ENCODE measurements at regions not wholly inside any gene's neighbourhood (a gene's known extent, or its start where the extent isn't known, plus 50 kb on each side); places are given as distances from the start of the nearest gene placed in this dataset.

DNA sequence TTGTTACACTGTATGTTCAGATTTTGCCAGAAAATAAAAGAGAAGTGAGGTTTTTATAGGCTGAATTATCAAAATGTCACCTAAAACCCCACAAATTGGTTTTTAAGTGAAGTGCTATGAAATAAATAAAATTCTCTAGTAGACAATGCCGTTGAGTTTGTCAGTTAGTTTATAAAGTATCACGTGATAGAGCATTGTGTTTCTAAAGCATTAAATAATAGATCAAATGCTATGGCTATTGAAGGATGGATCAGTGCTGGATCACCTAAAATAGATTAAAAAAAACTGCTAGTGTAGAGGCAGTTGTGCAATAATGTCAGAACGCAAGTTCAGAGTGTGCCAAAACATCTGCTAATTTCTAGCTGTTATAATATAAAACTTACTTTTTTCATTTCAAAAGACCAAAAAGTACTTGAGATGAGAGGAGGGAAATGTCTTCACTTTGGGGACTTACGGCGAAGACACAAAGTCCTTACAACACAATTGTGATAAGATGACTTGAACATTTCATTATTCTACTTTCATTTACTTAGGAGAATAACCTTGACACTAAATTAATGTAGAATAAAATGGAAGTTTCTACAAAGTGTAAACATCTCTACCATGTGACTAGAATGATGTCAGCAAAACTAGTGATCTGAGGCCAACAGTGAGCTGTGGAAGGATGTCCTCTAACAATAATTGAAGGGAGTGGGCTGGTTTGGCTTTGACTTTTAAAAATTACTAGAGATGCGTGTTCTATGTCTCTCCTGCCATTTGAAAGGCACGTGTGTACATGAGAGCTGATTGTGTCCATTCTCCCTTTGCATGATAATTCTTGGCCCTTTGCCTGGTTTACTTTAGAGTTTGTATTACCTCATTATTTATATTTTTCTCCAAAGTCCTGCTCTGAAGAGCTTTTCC is 154.4 kb upstream of the PDE3A start:
- no peak for DNase-seq

DNA sequence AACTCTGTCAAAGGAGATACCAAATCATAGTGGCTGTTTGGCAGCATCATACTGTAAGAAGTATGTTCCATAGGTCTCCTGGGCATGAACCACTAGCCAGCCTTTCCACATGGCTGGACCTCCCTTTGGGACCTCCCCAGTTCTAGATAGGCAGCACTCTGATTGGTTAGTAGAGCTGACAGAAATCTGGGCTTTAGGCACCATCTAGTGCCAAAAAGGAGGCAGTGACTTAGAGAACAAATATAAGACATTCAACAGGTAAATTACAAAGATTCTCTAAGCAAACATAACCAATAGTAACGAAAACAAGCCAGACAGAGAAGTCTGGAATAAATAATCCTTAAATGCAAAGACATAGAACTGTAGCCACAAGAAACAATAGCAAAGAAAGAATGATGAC is 148.0 kb upstream of the PDE3A start:
- DNase-seq: no peak

DNA sequence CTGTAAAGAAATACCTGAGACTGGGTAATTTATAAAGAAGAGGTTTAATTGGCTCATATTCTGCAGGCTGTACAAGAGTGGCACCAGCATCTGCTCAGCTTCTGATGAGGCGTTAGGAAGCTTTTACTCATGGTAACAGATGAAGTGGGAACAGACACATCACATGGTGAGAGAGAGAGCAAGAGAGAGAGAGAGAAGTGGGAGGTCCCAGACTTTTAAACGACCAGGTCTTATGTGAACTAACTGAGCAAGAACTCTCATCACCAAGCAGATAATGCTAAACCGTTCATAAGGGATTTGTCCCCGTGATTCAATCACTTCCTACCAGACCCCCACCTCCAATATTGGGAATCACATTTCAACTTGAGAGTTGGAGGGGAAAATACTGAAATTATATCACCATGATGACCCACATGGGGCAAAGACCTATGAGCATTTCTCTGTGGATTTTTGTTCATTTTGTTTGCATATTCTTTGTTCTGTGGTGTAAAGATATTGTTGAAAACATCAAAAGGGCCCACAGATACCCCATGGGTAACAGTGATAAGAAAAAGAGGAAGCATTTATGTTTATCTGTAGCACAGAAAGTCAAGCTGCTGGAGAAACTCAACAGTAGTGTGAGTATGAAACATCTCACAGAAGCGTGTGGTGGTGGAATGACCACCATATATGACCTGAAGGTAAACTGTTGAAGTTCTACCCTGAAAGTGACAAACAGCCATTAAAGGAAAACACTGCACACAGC is 135.2 kb upstream of the PDE3A start:
- DNase-seq: no peak

DNA sequence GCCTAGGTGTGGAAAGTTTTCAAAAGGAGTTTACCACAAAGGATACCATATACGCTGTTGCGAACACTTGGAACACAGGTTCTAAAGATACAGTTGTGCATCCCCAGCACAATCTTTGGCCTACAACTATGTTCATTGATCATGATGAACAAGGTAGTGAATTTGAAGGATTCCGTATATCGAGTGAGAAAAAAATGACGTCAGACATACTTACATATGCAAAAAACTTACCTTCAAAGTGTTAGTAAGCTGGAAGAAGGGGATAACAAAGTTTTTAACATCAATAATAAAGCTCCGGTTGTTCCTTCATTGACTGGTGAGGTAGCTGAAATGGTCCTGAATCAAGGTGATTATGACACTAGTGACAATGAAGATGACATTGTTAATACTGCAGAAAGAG is 133.9 kb upstream of the PDE3A start:
- DNase-seq: no peak

DNA sequence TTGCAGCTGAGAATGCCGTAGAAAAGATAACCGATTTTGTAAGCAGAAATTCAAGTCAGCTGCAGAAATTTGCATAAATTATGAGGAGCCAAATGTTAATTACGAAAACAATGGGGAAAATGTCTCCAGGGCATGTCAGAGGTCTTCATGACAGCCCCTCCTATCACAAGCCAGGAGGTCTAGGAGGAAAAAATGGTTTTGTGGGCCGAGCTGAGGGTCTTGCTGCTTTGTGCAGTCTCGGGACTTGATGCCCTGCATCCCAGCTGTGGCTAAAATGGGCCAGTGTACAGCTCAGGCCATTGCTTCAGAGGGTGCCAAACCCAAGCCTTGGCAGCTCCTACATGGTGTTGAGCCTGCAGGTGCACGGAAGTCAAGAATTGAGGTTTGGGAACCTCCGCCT is 131.2 kb upstream of the PDE3A start:
- no peak for DNase-seq

DNA sequence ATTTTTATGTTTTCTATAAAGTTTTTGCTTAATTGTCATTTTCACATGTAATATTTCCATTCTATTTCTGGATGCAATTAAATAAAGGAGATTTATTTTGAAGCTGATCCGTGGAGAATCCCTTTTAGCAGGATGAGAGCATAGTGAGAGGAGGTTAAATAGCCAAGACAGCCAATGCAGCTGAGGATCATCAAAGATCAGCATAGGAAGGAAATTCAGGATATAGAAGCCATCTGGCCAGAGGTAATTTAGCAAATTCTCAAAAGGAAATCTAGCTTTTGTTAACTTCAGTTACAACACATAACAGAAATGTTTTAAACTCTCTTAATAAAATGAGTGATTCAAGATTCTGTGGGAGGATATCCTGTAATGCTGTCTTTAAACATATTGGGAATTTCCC is 122.8 kb upstream of the PDE3A start:
- DNase-seq: no peak

DNA sequence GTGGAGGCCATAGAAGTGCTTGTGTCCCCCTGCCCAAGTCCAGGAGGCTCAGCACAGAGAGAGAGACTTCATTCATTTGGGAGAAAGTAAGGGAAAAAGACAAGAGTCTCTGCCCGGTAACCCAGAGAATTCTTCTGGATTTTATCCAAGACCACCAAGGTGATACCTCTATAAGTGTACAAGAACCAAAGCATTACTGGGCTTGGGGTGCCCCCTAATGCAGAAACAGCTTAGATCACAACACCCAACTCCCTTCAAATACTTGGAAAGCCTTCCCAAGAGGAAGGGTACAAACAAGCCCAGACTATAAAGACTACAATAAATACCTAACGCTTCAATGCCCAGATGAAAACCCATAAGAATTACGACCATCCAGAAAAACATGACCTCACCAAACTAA is 119.7 kb upstream of the PDE3A start:
- DNase-seq: no peak

DNA sequence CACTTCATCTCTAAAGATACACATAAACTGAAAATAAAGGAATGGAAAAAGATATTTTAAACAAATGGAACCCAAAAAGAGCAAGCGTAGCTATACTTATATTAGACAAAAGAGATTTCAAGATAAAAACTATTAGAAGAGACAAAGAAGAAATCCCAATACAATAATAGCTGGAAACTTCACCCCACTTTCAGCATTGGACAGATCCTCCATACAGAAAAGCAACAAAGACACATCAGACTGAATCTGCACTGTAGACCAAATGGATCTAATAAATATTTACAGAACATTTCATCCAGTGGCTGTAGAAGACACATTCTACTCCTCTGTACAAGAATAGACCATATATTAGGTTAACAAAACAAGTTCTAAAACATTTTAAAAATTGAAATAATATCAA is 117.6 kb upstream of the PDE3A start:
- DNase-seq: no peak

DNA sequence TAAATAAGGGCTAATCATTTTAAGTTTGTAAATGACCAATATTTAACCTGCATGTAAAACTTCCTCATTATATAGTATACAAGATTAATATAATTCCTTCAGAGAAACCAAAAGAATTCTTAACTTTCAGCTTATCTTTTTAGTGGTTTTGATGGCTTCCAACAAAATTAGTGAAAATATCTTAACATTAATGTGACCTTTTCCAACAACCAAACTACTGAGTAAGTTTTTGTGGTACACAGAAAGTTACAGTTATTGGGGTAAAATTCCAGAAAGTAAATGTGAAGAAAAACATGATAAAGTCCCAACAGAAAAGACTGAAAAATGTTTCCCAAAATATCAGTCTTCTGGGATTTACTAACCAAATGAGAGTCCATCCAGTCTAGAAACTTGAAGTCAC is 111.0 kb upstream of the PDE3A start:
- no peak for DNase-seq

DNA sequence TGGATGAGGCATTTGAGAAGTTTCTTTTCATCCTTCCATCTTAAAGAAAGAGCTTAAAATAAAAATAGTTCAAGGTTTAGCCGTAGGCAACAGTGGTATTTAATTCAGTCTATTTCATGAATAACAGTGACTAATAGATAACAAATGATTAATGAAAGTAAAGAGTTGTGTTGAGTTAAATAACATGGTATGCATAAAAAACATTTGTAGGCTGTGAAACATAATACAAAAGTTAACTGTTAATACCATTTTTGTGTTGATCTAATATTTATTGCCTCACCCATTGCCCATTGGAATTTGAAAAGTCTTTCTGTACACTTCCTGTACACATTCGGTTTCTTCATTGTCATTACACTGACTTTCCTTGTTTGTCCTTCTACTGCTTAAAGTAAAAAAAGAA is 108.6 kb upstream of the PDE3A start:
- no peak for DNase-seq

DNA sequence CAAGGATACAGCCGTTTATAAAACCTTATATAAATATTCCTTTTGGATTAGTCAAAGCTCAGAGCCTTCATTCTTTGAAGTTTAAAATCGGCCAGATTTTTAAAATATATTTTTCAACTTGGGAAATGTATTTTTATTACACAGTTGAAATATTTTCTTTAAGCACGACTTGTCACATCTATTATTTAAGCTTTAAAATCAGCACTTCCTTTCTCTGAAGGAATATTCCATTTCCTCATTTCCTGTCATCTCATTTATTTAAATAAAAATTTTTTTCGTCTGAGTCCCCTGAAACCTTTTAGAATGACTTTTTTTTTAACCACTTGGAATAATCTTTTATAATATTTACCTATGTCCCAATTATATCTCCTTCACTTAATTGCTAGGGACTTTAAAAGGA is 107.5 kb upstream of the PDE3A start:
- DNase-seq: no peak

DNA sequence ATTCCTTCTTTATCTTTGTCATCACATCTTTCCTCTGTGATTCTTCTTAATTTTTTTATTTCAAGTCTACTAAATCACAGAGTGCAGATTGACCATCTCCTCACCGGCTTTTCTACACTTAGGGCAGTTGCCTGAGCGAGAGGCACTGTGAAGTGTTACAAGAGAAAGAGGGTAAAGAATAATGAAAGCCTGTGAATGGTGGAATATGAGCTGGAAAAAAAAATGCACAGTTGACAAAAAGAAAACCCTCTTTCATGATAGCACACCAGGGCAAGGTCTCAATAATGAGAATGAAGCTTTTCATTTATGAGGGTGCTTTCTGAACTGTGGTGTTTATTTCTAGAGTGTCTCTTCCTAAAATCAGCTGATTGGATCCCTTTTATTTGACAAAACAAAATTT is 106.2 kb upstream of the PDE3A start:
- no peak for DNase-seq

DNA sequence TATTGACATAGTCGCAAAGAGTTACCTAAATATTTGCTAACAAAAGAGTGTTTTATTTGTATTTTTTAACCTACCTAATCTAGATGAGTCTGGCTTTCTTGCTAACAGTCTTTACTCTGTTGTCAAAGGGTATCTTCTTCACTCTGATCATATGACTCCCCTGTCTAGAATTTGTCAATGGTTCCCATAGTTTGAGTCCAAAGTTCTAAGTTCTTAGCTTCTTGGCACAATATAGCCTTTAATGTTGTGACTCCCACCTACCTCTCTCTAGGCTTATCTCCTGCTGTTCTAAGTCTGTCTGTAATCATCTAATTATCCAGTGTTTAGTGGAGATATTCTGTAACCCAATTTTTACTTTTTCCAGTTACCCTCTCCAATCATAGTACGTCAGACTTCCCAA is 104.3 kb upstream of the PDE3A start:
- no peak for DNase-seq

DNA sequence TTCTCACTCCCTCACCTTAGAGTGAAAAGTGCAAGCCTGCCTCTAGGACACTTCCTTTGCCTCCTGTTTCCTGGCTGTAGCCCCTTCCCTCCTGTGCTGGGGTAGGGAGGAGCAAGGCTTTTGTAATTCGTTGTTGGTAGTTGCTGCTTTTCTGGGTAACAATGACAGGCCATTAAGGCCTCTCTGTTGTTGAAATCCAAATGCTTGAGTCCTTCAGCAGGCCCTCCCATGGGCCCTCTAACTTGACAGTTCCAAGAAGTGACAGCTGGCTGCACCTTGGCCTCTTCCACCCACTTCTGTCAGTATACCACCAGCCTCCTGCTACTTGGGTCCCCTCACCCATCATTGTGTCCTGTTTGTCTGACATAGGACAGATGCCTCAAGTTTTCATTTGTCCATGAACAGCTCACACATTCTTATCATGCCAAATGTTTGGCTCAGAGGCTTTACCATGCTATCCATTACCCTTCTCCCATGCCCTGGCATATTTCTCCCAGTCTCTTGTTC is 103.7 kb upstream of the PDE3A start:
- DNase-seq: no peak

DNA sequence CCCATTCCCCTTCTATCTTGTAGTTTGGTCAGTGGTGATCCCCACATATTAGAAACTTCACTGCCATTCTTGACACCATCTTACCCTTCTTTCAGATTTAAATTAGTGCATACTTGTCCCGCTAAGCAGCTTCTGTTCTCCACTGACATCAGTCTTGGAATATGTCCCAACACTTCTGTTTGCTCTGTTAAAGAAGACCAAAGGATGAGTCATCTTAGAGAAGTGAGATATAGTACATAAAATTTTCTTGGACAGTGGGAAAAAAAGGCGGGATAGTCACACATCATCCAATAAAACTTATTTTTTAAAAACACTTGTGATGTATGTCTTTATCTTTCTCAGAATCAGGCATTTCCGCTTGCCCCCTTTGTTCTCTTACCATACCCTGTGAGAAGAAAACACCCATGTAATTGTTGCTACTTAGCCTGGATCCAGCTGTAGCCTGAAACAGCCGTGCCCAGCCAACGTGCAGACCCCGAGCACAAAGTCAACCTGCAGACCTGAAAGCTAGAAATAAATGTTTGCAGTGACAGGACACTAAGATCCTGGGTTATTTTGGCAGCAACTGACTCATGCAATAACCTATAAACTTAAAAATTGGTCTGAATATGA is 100.1 kb upstream of the PDE3A start:
- no peak for DNase-seq

DNA sequence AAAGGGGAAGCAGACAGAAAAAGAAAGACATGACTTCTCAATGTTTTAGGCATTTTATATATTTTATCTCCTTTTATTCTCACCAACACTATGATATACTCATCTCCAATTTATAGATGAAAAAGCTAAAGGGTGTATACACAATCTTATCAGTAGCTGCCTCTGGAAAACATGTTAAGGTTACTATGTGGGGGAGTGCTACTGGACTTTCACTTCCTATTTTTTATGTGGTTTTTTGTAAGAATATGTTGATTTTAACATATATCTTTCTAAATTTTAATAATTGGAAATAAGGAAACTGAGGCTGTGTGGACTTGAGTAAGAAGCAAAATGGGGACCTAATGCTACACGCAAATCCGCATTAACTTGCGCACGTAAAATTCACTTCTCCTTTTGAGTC is 99.6 kb upstream of the PDE3A start:
- no peak for DNase-seq

DNA sequence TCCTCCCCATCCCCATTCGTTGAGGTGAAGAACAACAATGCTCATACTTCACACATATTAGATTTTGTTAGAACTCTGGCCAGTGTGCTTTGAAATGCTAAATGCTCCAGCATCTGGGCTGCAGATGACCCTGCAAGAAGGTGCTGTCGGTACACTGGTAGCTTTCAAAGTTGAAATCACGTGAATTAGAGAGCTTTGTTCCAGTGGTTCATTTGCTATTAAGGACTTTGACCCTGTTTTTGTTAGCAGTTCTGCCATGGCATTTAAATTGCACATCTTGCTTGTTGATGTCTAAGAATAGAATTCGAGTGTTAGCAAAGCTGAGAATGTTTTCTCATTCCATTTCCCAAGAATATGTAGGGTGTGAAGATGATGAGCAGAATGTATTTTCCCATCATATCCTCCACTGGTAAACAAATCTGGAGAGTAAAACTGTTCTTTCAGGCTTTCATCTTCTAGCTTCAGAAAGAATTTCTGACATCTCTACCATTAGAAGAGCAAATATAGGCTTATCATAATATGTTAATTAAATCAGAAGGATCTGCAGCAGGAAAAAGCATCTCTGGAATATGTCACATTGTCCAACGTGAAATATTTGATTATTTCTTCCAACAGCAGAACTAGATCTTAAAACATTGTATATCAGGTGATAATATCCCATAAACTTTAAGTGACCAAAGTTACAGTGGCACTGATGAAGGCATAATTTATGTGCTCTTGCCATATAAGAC is 98.8 kb upstream of the PDE3A start:
- no peak for DNase-seq

DNA sequence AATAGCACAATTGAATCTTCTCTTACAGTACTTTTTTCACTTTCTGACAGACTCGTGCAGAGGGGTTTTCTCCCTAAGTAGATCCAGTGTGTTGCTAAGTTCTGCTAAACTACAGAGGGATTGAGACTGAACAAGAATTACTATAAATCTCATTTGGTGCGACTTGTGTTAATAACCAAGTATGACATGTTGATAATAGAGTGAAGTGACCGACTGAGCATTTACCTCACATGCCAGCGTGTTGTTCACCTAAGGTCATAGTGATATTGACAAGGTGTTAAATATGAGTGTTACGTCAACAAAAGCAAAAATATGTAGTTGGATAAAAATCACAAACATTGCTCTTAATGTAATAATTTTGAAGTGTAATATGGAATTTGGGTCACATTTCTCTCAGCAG is 97.8 kb upstream of the PDE3A start:
- DNase-seq: no peak

DNA sequence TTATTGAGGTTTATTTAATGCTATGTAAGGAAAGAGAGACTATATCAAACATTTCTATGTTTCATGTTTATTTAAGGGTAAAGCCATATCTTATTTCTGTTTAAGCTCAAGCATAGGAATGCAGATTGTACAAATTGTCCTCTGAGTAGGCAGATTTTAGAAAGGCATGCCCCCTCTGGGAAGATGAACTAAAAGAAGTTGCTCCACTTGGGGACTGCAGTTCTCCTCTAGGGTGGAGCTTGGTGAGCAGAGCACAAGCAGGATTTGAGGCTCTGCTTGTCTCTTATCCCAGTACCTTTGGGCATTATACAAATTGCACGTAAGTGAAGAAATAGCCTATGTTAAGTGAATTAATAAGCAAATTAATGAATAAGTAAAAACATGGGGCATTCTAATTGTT is 96.2 kb upstream of the PDE3A start:
- DNase-seq: no peak

DNA sequence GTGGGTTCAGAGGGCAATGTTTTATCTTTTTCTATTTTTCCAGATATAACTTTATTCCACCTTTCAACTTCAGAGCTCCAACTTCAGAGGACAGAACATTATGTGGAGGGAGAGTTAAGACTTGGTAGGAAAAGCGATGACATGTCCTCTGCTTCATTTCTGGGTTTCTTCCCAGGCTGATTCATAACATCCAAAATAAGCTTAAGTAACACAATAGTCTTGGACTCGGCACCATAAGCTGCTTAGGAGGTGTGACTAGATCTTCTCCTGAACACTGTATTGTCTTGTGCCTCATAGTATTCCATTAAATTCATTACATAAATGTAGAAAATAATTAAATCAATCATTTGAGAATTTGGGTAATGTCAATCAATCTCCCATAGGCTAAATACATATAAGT is 95.5 kb upstream of the PDE3A start:
- no peak for DNase-seq

DNA sequence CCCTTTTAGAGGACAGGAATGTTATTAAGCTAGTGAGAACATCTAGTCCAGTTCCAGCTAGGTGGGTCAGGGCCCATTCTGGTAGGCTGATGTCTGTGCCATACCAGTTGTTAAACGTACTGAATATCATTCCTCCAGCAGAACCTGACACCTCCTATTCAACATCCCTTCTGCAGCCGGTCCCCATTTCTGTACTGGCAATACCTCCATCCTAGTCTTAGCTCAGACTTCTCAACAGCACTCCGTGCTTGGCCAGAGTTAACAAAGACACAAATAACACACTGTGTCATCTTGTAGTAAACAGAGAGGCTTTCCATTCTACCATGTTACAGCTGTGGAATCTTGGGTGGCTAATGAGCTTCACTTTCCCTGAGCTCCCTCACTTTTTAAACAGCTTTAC is 94.3 kb upstream of the PDE3A start:
- no peak for DNase-seq

DNA sequence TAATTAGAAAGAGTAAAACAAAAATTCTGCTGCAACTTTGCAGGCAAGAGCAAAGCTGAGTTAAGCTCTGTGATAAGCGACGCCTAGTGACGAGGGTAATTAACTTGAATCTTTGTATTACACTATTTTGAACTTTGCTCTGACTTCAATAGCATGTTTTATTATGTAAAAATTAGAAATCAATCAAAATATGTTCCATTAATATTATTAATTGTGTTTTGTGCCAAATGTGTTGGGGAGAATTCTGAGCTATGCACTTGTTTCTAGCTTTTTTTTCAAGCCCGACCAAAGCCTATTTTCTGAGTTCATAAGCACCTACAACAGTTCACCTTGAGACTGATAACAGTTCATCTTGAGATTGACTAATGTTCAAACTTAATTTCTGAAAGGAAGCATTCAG is 90.1 kb upstream of the PDE3A start:
- no peak for DNase-seq

DNA sequence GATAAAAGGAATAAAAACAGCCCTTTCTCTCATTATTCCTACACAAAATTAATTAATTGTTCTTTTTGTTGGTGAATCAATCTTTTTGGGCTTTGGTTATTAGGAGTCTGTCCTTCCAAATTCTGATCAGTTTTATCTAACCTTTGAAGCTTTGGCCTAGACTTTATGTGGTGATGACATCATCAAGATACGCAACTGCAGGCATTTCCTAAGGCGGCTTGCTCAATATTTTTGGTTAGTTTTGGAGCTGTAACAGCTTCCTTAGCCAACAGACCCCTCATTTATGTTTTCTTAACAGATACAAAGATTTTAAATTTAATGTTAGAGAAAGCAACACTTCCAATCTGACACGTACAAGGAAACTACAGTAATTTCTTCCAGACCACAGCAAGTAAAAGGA is 87.8 kb upstream of the PDE3A start:
- DNase-seq: no peak

Measured in activated CD4-positive, alpha-beta T cell treated with anti-CD3 and anti-CD28 coated beads, Interleukin-2, amount 50 U/mL, for 1 hour (primary cell).